ENCODE measurements at regions not wholly inside any gene's neighbourhood (a gene's known extent, or its start where the extent isn't known, plus 50 kb on each side); places are given as distances from the start of the nearest gene placed in this dataset.

DNA sequence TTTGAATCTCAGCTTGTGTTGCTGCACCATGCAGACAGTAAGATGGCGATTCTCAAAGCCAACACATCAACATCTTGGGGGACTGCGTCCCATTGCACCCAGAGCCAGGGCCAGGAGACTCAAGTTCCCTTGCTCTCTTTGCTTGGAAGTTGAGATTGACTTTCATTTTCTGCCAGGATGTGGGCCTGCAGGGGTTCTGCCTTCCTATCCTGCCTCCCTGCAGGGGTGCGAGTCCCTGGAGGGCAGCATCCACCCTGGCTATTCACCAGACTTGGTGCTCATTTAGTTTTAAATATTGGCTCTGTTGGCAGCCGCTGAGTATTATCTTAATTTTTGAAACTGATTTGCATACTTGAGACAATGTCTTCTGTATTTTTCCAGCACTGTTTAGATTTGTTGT, 451.5 kb downstream of the GLRX3 start:
- no peak for DNase-seq (ENCODE audit: low read depth in 3 of 3, low spot score in 1 of 3)

- DNase-seq (ENCODE audit: low read depth in 3 of 3, low spot score in 1 of 3): no peak
These were observed 469.8 kb downstream of the GLRX3 start for GRCh38 chr10:130606001-130606405.

DNA sequence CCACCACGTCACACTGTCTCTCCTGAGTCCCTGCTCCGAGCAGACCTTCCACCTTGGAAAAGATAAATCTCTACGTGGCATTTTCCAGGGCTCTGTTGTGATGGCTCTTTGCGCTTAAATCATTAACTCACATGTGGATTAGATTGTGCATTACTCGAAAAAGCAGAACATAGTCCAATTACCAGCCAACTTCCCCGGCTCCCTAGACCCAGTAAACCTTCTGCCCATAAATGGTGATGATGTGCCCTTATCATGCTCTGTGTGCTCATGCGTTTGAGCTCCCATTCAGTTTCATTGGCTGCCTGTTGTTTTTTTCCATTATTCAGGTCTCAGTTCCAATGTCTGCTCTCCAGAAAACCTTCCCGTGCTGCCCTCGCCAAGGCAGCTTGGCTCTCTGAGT, 471.2 kb downstream of the GLRX3 start:
- no peak for DNase-seq (ENCODE audit: low read depth in 3 of 3, low spot score in 1 of 3)

DNA sequence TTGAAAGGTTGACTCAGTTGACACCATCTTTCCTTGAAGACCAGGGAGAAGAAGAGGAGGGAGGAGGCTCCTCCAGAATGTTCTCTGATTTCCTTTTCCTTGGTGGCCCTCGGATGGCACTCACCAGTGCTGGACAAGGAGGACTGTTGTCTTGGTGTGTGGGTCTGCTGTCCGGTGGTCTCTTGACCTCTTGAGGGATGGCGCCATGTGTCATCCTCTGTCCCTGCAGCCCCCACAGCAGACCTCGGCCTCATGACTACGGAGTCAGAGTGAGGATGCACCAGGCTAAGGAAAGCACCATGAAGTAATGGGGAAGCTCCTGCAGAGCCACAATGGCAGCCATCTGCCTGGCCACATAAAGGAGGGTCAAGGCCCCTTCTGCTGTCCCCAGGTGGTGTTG, 475.0 kb downstream of the GLRX3 start:
- no peak for DNase-seq (ENCODE audit: low read depth in 3 of 3, low spot score in 1 of 3)

DNA sequence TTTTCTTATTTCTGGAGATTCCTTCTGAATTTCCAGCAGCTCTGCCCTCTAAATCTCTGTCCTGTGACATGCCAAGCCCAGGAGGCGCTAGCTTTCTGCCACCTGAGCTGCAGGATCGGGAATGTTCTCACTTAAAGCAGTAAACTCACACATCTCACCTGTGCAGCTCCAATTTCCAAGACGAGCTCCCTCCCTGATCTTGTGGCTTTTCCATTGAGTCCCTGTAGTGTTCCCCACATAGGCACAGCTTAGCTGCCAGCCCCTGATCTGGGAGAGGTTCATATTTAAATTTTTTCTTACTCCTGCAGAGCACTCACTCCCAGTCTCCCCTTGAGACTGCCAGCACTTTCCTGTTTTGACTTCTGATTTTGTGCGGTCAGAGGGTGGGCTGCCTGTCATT, 479.3 kb downstream of the GLRX3 start:
- no peak for DNase-seq (ENCODE audit: low read depth in 3 of 3, low spot score in 1 of 3)

DNA sequence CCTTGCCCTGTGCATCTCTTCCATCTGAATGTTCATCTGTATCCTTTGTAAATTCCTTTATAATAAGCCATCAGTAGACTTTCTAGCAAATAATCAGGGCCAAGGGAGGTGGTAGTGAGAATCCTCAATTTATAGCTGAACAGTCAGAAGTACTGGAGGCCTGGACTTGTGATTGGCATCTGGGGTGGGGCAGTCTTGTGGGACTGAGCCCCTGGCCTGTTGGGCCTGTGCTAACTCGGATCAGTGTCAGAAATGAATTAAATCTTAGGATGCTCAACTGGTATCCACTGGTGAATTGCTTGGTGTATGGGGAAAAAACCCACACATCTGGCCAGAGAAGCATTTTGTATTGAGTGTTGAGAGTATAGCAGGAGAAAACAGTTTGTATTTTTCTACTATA, 481.8 kb downstream of the GLRX3 start:
- DNase-seq (ENCODE audit: low read depth in 3 of 3, low spot score in 1 of 3): no peak

GRCh38 chr10:130618647-130619046, 482.5 kb downstream of the GLRX3 start:
- no peak for DNase-seq (ENCODE audit: low read depth in 3 of 3, low spot score in 1 of 3)

DNA sequence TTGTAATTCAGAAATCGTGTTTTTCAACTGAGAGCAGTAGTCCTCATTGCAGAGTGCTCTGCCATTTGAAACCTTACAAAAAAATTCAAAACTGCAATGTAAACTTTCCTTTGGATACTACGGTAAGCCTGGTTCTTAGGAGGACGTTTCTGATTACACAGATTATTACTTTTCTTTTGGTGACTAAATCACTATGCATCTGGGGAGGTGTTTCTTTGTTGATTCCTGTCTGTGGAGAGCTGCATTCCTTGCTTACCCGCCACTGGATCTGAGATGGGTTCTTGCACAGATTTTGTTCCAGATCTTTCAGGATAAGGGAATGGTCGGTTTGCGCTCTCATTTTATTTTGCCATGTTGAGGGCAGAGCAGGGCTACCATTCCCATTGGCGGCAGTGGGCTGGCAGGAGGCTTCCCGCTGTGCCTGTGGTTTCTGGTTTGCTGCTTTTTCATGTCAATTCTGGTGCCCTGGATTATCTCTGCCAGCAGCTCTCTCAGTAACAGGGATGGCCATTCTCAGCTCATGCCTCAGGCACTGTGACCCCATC, 485.1 kb downstream of the GLRX3 start:
- DNase-seq (ENCODE audit: low read depth in 3 of 3, low spot score in 1 of 3): no peak

DNA sequence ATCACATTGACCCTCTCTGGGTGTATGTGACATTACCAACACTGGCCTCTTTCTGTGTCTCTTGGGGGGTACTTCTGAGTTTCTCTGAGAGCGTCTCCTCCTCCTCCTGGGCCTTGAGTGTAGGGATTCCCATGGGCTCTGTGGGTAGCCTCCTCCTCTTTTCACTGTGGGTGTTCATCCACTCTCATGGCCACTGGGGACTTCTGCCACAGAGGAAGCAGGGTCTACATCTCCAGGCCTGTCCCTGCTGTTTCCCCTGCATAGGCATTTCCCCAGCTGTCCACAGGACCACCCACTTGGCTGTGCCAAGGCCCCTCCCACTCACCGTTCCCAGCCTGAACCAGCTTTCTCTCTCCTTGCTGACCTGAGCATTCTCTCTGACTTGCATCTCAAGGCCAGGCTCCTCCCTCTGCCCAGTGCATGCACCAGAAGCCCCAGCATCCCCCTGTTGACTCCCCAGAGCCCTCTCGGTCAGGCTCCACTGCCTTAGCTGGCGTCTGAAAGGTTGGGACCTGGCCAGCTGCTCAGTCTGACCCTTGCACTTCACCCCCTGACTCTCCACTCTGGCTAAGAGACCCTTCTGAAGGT, 487.6 kb downstream of the GLRX3 start:
- no peak for DNase-seq (ENCODE audit: low read depth in 3 of 3, low spot score in 1 of 3)

- no peak for DNase-seq (ENCODE audit: low read depth in 3 of 3, low spot score in 1 of 3)
These were observed 491.3 kb downstream of the GLRX3 start for GRCh38 chr10:130627346-130628045.

GRCh38 chr10:130630135-130630534, 493.9 kb downstream of the GLRX3 start:
- no peak for DNase-seq (ENCODE audit: low read depth in 3 of 3, low spot score in 1 of 3)

DNA sequence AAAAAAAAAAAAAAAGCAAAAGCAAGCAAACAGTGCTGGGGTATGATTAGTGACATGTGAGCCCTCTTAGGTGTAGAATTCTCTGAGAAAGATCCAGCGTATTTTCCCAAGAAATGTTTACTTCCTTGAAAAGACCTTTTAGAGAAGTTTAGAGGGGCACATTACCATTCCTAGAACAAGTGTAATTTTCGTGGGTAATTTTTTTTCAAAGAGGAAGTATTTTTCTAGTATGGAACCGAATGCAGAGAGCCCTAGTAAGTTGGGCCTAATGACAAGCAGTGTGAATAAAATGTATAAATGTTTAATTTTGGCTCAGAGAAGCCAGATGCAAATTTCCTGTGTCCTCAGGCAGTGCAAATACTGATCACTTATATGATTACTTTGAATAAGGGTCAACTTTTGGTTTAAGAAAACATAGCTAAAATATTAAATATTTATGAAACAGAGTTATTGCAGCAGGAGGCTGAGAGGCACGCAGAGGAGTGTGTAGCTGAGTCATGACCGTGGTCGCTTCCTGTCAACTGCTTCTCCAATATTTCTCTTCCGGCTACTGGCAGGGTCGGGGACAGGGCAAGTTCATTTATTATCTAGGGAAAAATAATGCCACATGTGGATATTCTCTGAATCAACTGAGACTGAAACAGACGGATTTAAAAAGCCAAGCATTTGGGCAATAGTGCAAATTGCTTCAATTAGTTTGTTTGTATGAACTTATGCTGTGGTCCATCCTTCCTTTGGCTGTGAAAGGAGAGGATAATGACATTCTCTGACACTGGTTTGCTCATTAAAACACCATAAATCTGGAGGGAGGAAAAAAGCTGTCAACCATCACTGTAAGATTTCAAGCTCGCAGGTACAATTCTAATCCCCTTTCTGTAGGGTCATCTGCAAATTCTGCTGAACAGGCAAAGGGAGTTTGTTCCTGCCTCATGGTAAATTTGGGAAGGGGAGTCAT, 495.2 kb downstream of the GLRX3 start:
- no peak for DNase-seq (ENCODE audit: low read depth in 3 of 3, low spot score in 1 of 3)

DNA sequence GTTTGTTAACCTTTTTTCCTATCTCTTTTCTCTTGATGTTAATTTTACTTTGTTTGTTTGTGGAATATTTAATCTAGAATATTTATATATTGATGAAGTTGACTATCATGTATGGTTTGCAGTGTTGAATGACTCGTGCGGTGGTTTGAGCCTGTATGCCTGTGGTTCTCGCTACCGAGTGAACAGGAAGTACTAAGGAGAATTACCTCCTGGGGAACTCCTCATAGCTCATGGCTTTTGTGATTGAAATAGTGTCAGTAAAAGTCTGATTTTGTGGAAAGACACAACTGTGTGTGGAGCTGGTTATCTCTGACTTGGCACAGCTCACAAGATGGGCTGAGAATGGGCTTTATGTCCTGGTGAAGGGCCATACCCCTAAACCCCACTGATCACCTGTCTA, 498.6 kb downstream of the GLRX3 start:
- DNase-seq (ENCODE audit: low read depth in 3 of 3, low spot score in 1 of 3): no peak

GRCh38 chr10:130635528-130635927, 499.3 kb downstream of the GLRX3 start:
- no peak for DNase-seq (ENCODE audit: low read depth in 3 of 3, low spot score in 1 of 3)

DNA sequence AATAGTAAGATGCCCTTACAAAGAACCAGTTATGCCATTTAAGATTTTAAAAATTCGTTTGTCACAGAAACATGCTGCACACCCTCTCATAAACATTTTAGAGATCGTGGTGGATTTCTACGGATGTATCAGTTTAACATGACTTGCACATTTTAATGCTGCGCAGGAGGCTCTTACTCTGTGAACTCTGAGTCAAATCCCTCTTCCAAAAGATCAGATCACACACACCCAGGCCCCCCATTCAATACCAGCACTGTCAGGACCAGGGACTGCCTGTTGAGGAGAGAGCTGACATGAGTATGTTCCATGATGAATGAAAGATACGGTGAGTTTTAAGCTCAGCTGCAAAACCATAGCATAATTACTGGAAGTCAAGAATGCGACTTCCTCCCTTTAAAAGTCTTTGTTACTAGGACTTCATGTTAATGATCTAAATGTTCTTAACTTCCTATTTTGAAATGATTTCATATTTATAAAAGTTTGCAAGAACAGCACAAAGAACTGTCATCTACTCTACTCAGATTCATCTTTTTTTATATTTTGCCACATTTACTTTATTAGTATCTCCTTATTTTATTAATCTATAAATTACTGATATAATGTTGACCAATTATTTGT, 500.2 kb downstream of the GLRX3 start:
- no peak for DNase-seq (ENCODE audit: low read depth in 3 of 3, low spot score in 1 of 3)

DNA sequence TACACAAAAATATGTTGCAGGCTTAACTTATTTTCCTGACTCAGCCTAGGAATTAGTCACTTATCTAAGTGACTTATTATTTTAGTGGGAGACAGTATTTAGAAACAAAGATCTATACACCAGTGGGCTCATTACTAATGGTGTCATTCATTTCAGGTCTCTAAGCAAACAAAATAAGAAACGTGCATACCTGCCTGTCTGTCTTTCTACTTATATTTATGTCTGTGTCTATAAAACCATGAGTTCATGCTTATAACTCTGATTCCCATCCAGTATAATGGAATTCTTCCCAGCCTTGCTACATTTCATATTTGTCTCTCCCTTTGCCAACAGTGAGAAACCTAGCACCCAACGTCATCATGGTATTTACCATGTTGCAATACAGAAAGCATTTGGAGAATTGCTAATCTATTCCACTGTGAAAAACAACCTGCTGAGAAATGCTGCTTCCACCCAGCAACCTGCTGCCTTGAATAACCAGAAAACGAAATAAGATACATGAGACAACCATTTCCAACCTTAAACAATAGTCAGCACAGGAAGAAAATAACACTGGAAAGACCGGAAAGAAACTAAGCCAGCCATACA, 501.0 kb downstream of the GLRX3 start:
- DNase-seq (ENCODE audit: low read depth in 3 of 3, low spot score in 1 of 3): no peak

GRCh38 chr10:130638991-130639390, 502.8 kb downstream of the GLRX3 start:
- no peak for DNase-seq (ENCODE audit: low read depth in 3 of 3, low spot score in 1 of 3)

DNA sequence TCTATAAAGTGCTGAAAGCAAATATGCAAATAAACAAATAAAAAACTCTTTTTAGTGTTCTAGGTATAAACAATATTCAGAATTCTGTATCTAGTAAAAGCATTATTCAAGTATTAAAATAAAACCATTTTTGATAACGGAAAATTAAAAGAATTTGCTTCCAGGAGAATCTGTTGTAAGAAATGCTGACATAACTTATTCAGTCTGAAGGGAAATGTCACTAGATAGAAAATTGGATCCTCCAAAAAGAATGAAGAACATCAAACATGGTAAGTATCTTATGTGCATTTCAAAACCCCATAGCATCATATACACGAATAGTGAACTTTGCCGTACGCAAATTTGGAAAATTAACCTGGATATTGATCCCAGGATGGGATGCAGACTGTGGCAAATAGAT, 506.7 kb downstream of the GLRX3 start:
- no peak for DNase-seq (ENCODE audit: low read depth in 3 of 3, low spot score in 1 of 3)

- no peak for DNase-seq (ENCODE audit: low read depth in 3 of 3, low spot score in 1 of 3)
These were observed 511.1 kb downstream of the GLRX3 start for GRCh38 chr10:130647341-130647740.

GRCh38 chr10:130648807-130649206, 512.6 kb downstream of the GLRX3 start:
- no peak for DNase-seq (ENCODE audit: low read depth in 3 of 3, low spot score in 1 of 3)

GRCh38 chr10:130652544-130652943, 516.4 kb downstream of the GLRX3 start:
- DNase-seq (ENCODE audit: low read depth in 3 of 3, low spot score in 1 of 3): no peak
